Activated T-helper 17 cell treated with anti-CD3 and anti-CD28 coated beads, Interleukin-2, amount 50 U/mL, for 72 hours (primary cell): ENCODE measurements at regions not wholly inside any gene's neighbourhood (a gene's known extent, or its start where the extent isn't known, plus 50 kb on each side); places are given as distances from the start of the nearest gene placed in this dataset.
"Not testable (repeated sequence)": the region's sequence is repeated elsewhere in the genome, so short reads cannot be mapped to it uniquely, and the experiment has no call there.

Source experiments
- ATAC-seq: fragments of 150-1000 bp; cut with Tn5 transposase; replicated peaks from 2 replicates; pipeline ENCODE4 v1.10.0; 2021; ENCODE audit warnings: mild to moderate bottlenecking, moderate library complexity
- H3K27ac Mint-ChIP-seq: one replicate; pipeline ENCODE4 v1.8.0; 2022; ENCODE audit warnings: mixed read lengths
- H3K27me3 Mint-ChIP-seq: one replicate; pipeline ENCODE4 v1.8.0; 2022; ENCODE audit warnings: mixed read lengths
- H3K36me3 Mint-ChIP-seq: one replicate; pipeline ENCODE4 v1.8.0; 2022; ENCODE audit warnings: low read depth, mild to moderate bottlenecking, mixed read lengths
- H3K4me1 Mint-ChIP-seq: one replicate; pipeline ENCODE4 v1.8.0; 2022; ENCODE audit warnings: mixed read lengths
- H3K4me3 Mint-ChIP-seq: one replicate; pipeline ENCODE4 v1.8.0; 2022; ENCODE audit warnings: mild to moderate bottlenecking, mixed read lengths
- H3K9me3 Mint-ChIP-seq: one replicate; pipeline ENCODE4 v1.8.0; 2022; ENCODE audit warnings: mixed read lengths

GRCh38 chr16:59373632-59374031 lies 639.5 kb upstream of the GOT2 start:
- peaks cover 19% of the 10 kb centered on the region for H3K9me3 Mint-ChIP-seq
- H3K36me3 Mint-ChIP-seq, result no peaks in the 10 kb centered on the region
- no peak overlapping the region for H3K4me3 Mint-ChIP-seq
- H3K27me3 Mint-ChIP-seq, result no peaks in the 10 kb centered on the region
- H3K27ac Mint-ChIP-seq, result no peak overlapping the region
- no peaks in the 10 kb centered on the region for H3K4me1 Mint-ChIP-seq
- no peak for ATAC-seq

GRCh38 chr16:59370717-59371116 lies 636.6 kb upstream of the GOT2 start:
- no peaks in the 10 kb centered on the region for H3K36me3 Mint-ChIP-seq
- no peaks in the 10 kb centered on the region for H3K4me1 Mint-ChIP-seq
- no peak overlapping the region for H3K4me3 Mint-ChIP-seq
- no peak overlapping the region for H3K27ac Mint-ChIP-seq
- H3K9me3 Mint-ChIP-seq, result peaks cover 21% of the 10 kb centered on the region
- no peak for ATAC-seq
- H3K27me3 Mint-ChIP-seq, result no peaks in the 10 kb centered on the region

- Mint-ChIP-seq H3K4me1 (no peaks in the 10 kb centered on the region), H3K27me3 (no peaks in the 10 kb centered on the region), H3K27ac (no peak overlapping the region), H3K36me3 (no peaks in the 10 kb centered on the region), H3K4me3 (no peak overlapping the region), H3K9me3 (peaks cover 15% of the 10 kb centered on the region)
- no peak for ATAC-seq
Observed at GRCh38 chr16:59369523-59369922, 635.4 kb upstream of the GOT2 start.

- H3K27ac Mint-ChIP-seq, result no peak overlapping the region
- peaks cover 15% of the 10 kb centered on the region for H3K9me3 Mint-ChIP-seq
- no peaks in the 10 kb centered on the region for H3K27me3 Mint-ChIP-seq
- no peaks in the 10 kb centered on the region for H3K36me3 Mint-ChIP-seq
- no peak overlapping the region for H3K4me3 Mint-ChIP-seq
- H3K4me1 Mint-ChIP-seq, result no peaks in the 10 kb centered on the region
- ATAC-seq, result no peak
Observed at GRCh38 chr16:59368586-59368985, 634.5 kb upstream of the GOT2 start.

GRCh38 chr16:59356709-59357108 lies 622.6 kb upstream of the GOT2 start:
- Mint-ChIP-seq H3K27ac (no peak overlapping the region), H3K4me3 (no peak overlapping the region), H3K36me3 (no peaks in the 10 kb centered on the region), H3K9me3 (peaks cover 20% of the 10 kb centered on the region), H3K27me3 (no peaks in the 10 kb centered on the region), H3K4me1 (no peaks in the 10 kb centered on the region)
- no peak for ATAC-seq

- Mint-ChIP-seq H3K36me3 (no peaks in the 10 kb centered on the region), H3K27me3 (no peaks in the 10 kb centered on the region), H3K4me1 (no peaks in the 10 kb centered on the region), H3K9me3 (peaks cover 16% of the 10 kb centered on the region), H3K27ac (no peak overlapping the region), H3K4me3 (no peak overlapping the region)
- no peak for ATAC-seq
Observed at GRCh38 chr16:59356144-59356543, 622.0 kb upstream of the GOT2 start.

- Mint-ChIP-seq H3K4me1 (no peaks in the 10 kb centered on the region), H3K27me3 (no peaks in the 10 kb centered on the region), H3K4me3 (no peak overlapping the region), H3K36me3 (no peaks in the 10 kb centered on the region), H3K27ac (no peak overlapping the region), H3K9me3 (peaks cover 16% of the 10 kb centered on the region)
- no peak for ATAC-seq
Observed at GRCh38 chr16:59355704-59356103, 621.6 kb upstream of the GOT2 start.

- Mint-ChIP-seq H3K27me3 (no peaks in the 10 kb centered on the region), H3K9me3 (peaks cover 14% of the 10 kb centered on the region), H3K27ac (no peak overlapping the region), H3K36me3 (no peaks in the 10 kb centered on the region), H3K4me1 (no peaks in the 10 kb centered on the region), H3K4me3 (no peak overlapping the region)
- ATAC-seq, result no peak
Observed at GRCh38 chr16:59351305-59351903, 617.3 kb upstream of the GOT2 start.

GRCh38 chr16:59350670-59351069 lies 616.6 kb upstream of the GOT2 start:
- Mint-ChIP-seq H3K9me3 (peaks cover 13% of the 10 kb centered on the region), H3K27ac (no peak overlapping the region), H3K27me3 (no peaks in the 10 kb centered on the region), H3K4me1 (no peaks in the 10 kb centered on the region), H3K36me3 (no peaks in the 10 kb centered on the region), H3K4me3 (no peak overlapping the region)
- ATAC-seq, result no peak

- no peaks in the 10 kb centered on the region for H3K4me1 Mint-ChIP-seq
- no peak overlapping the region for H3K27ac Mint-ChIP-seq
- H3K9me3 Mint-ChIP-seq, result peaks cover 14% of the 10 kb centered on the region
- no peak overlapping the region for H3K4me3 Mint-ChIP-seq
- ATAC-seq, result no peak
- no peaks in the 10 kb centered on the region for H3K36me3 Mint-ChIP-seq
- H3K27me3 Mint-ChIP-seq, result no peaks in the 10 kb centered on the region
Observed at GRCh38 chr16:59342669-59343068, 608.6 kb upstream of the GOT2 start.

- H3K27ac Mint-ChIP-seq, result no peak overlapping the region
- no peaks in the 10 kb centered on the region for H3K27me3 Mint-ChIP-seq
- no peaks in the 10 kb centered on the region for H3K36me3 Mint-ChIP-seq
- H3K4me1 Mint-ChIP-seq, result no peaks in the 10 kb centered on the region
- H3K4me3 Mint-ChIP-seq, result no peak overlapping the region
- no peak for ATAC-seq
- H3K9me3 Mint-ChIP-seq, result peaks cover 14% of the 10 kb centered on the region
Observed at GRCh38 chr16:59341368-59341767, 607.3 kb upstream of the GOT2 start.

- no peak for ATAC-seq
- no peaks in the 10 kb centered on the region for H3K27me3 Mint-ChIP-seq
- H3K4me3 Mint-ChIP-seq, result no peak overlapping the region
- H3K4me1 Mint-ChIP-seq, result no peaks in the 10 kb centered on the region
- H3K36me3 Mint-ChIP-seq, result no peaks in the 10 kb centered on the region
- no peak overlapping the region for H3K27ac Mint-ChIP-seq
- H3K9me3 Mint-ChIP-seq, result peaks cover 18% of the 10 kb centered on the region
Observed at GRCh38 chr16:59339871-59340270, 605.8 kb upstream of the GOT2 start.

GRCh38 chr16:59336136-59336695 lies 602.1 kb upstream of the GOT2 start:
- Mint-ChIP-seq H3K27ac (no peak overlapping the region), H3K36me3 (no peaks in the 10 kb centered on the region), H3K27me3 (no peaks in the 10 kb centered on the region), H3K9me3 (peaks cover 29% of the 10 kb centered on the region), H3K4me3 (no peak overlapping the region), H3K4me1 (no peaks in the 10 kb centered on the region)
- ATAC-seq, result no peak

GRCh38 chr16:59331708-59332107 lies 597.6 kb upstream of the GOT2 start:
- H3K9me3 Mint-ChIP-seq, result peaks cover 30% of the 10 kb centered on the region
- H3K27ac Mint-ChIP-seq, ATAC-seq, H3K4me1 Mint-ChIP-seq, H3K27me3 Mint-ChIP-seq, H3K4me3 Mint-ChIP-seq, H3K36me3 Mint-ChIP-seq: not testable (repeated sequence)

GRCh38 chr16:59330019-59330670 lies 596.0 kb upstream of the GOT2 start:
- peaks cover 26% of the 10 kb centered on the region for H3K9me3 Mint-ChIP-seq
- ATAC-seq, result no peak
- no peaks in the 10 kb centered on the region for H3K4me1 Mint-ChIP-seq
- no peaks in the 10 kb centered on the region for H3K27me3 Mint-ChIP-seq
- no peak overlapping the region for H3K4me3 Mint-ChIP-seq
- no peak overlapping the region for H3K27ac Mint-ChIP-seq
- H3K36me3 Mint-ChIP-seq, result no peaks in the 10 kb centered on the region
